ENCODE measurements at regions not wholly inside any gene's neighbourhood (a gene's known extent, or its start where the extent isn't known, plus 50 kb on each side); places are given as distances from the start of the nearest gene placed in this dataset.
"Not testable (repeated sequence)": the region's sequence is repeated elsewhere in the genome, so short reads cannot be mapped to it uniquely, and the experiment has no call there.

DNA sequence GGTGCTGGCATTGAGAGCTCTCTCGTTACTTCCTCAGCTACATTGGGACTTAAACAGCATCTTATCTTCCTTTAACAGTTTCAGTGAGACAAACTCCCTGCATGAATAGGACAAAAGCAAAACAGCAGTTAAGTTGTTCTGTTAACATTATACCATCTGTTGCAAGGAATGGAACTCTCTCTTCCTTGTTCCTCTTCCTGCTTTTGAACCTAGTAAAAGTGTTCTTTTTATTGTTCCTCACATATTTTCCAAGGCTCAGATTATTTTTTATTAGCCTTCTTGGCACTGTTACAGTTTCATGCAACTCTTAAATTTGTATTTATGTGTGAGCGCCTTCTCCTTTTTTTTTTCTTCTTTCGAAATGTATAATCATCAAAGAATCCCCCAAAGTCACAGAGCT is 202.6 kb upstream of the UFM1 start:
- no peak for DNase-seq

DNA sequence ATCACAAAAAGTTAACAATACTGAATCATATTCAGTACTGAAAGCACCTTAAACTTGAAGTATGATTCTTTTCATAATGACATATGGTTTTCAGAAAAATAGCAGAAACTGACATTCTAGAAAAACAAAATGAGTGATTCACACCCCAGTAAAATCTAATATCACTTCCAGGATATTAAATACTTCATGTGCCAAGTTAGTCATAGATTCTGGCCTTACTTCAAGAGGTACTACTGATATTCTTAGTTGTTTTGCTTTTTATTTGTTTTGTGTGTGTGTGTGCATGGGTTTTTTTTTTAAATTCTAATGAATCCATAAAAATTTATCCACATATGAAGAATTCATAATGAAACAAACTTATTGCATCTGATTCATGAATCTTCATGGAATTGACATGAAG is 207.9 kb upstream of the UFM1 start:
- no peak for DNase-seq

DNA sequence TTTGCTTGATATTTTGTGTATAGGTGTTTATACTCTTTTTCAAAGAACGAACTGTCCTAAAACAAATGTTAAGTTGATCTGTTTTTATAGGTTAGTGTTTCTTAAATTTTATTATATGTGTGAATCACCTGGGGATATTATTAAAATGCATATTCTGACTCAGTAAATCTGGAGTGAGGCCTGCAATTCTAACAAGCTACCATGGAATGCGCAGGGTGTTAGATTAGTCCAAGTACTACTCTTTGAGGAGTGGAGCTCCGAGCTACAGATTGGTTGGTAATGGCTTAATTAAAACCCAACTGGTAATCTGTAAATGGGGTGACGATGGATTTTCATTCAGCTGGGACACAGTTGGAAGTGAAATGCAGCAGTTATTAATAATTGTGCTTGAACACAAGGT is 214.1 kb upstream of the UFM1 start:
- no peak for DNase-seq

DNA sequence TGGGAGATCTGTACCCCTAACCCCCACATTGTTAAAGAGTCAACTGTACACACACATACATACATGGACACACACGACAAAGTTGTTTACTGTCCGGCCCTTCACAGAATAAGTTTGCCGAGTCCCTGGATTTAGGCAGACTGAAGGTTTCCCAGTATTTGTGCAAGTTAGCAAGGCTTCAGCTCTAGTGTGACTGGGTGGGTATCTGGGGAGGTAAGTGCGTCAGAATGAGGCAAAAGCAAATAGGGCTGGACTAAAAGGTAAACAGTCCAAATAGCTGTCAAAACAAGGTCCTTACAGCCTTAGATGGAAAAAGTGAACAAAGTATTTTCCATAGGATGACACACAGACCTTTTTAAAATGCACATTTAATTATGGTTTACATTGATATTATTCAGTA is 228.4 kb upstream of the UFM1 start:
- no peak for DNase-seq

DNA sequence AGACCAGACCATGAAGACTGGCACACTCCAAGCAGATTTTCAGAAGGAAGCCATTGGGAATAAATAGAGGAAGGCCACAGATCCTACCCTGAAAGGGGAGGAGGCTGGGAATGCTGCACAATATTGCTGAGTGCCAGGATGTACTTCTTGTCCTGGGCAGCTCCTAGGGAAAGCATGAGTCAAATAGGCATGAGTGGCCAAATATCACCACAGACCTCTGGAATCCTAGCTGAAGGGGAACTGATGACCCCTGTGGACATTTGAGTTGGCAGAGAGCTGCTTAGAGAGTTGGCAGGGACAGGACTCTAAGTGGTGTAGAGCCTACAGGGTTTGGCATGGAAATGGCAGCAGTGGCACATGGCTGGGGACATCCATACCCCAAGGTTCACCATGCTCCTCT is 234.3 kb upstream of the TRPC4 start:
- DNase-seq = no peak

DNA sequence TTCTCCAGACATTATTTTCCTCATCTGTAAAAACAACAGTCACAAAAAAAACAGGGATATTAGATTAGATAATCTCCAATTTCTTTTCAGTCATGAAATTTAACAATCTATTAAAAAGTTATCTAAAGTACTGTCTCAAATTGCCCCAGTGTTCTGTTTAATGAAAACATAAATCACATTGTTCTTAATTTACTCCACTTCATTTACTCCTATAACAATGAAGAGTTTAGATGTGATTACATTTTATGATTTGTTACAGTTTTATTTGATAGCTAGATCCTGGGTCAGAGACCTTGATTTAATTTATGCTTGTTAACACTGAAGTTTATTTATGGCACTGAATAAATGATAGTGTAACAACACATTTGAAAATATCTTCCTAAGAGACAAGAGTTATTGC is 230.2 kb upstream of the TRPC4 start:
- DNase-seq = no peak

DNA sequence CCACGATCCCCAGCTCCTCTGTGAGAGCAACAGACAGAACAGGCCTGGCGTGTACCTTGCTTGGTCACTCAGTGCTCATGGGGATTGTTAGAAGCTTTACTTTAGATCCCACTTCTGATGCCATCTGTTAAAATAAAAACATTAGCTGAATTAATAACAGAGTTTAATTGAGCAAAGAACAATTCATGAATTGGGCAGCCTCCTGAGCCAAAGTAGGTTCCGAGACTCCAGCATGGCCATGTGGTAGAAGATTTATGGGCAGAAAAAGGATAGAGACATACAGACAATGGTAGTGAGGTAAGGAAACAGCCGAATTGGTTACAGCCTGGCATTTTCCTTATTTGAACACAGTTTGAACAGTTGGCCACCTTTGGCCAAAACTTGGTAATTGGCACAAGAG is 223.9 kb upstream of the TRPC4 start:
- DNase-seq = no peak

DNA sequence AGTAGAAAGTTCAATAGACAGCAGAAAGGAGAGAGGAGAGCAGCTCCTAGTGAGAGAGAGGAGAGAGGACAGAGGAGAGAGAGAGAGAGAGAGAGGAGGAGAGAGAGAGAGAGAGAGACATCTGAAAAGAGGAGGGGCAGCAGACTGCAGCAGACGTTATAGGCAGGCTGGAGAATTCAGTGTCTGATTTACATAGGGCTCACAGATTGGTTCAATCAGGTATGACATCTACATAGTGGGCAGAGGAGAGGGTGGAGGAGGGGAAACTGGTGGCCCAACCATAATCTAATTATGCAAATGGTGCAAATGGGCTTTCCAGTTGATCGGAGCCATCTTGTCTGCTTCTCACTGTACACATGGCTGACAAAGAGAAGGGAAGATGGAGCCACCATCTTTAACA is 221.3 kb upstream of the TRPC4 start:
- no peak for DNase-seq

DNA sequence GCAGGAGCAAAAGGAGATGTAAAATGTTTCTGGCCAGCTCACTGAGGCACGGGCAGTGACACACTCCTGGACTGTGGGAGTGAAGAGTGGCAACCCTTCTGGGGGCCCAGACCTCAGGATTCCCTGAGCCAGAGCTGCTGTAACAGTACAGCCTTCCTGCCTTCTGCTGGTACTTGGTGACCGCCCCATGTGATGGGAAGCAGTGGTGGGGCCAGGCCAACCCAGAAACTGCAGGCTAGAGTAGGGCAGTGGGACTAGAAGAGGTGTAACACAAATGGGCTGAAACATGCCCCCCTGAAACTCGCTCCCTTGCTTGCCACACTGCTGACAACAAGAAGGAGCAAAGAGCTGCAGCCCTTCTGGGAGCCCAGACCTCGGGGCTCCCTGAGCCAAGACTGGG is 217.1 kb upstream of the TRPC4 start:
- DNase-seq = no peak

DNA sequence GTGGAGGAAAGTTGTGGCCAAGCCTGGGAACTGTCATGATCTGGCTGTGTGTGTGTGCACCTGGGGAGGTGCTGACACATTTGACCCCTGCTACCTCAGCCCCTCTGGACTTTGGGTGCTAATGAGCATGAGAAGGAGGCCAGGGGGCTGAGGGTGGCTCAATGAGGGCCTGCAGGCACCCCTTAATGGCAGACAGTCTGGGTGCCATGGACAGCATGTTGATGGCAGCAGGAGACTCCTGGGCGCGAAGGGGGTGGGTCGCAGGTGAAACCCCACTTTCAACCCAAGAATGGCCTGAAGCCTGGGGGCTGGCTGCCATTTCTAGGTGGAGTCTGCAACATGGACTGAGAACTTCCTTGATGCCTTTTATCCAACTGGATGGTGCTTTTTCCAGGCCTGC is 216.4 kb upstream of the TRPC4 start:
- no peak for DNase-seq

DNA sequence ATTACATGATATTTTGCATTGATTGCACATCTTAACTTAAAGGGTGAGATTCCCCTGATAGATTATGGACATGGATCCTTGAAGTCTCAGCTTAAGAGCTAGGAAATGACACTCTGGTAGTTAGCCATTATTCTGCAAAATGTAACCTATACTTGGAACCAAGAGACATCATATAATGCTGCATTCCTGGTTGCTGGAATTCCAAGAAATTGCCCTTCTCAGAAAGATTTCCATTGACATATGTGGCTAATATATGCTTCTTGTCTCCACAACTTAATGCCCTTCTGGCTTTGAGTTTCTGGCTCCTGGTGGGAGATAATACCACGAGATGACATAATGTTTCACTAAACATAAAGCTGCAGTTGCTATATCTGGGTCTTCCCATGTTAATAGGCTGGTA is 204.4 kb upstream of the TRPC4 start:
- DNase-seq = no peak

DNA sequence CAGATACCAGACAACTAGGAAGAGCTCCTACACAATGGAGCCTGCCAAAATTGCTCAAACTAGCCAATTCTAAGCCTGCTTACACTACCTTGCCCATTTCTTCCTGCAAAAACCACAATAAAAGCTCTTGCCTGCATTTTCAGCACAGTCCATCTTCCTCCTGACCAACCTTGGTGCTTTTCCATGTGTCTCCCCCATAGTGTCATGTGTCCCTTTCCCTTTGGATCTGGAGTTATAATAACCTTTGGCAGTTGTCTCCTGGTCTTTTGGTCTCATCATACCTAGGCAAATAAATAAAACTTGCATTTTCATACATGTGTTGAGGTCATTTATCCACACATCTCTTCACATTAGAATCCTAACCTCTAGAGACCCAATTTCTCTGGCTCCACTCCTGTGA is 203.1 kb upstream of the TRPC4 start:
- no peak for DNase-seq

DNA sequence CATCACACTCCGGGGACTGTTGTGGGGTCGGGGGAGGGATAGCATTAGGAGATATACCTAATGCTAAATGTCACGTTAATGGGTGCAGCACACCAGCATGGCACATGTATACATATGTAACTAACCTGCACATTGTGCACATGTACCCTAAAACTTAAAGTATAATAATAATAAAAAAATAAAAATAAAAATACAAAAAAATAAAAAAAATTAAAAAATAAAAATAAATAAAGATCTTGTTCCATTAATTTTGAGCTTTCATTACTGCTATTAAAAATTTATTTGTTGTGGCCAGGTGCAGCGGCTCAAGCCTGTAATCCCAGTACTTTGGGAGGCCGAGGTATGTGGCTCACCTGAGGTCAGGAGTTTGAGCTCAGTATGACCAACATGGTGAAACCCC is 201.8 kb upstream of the TRPC4 start:
- not testable (repeated sequence) for DNase-seq

DNA sequence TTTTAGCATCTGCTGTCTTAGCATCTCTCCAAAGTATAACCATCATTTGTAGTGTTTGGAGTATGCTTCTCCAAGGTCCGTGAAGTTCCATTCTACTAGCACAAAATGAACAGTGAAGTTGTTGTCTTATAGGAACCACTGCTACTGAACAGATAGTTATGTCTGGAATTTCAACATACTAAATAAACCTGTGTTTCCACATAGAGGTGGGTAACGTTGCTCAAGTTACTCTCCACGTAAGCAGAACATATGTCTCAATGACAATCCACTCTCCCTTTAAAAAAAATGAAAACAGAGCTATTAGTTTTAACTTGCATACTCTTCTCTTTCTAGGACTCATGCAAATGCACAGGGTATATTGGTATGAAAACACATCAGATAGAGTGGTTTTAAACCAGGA is 184.3 kb upstream of the TRPC4 start:
- DNase-seq = no peak

DNA sequence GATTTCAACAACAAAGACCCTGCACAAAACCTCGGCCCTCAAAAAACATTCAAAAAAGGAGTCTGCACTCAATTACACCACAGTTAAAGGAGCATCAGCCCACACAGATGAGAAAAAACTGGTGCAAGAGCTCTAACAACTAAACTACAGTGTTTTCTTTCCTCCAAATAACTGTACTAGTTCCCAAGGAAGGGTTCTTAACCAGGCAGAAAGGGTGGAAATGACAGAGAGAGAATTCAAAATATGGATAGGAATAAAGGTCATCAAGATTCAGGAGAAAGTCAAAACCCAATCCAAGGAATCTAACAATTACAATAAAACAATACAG is 176.4 kb upstream of the TRPC4 start:
- no peak for DNase-seq

DNA sequence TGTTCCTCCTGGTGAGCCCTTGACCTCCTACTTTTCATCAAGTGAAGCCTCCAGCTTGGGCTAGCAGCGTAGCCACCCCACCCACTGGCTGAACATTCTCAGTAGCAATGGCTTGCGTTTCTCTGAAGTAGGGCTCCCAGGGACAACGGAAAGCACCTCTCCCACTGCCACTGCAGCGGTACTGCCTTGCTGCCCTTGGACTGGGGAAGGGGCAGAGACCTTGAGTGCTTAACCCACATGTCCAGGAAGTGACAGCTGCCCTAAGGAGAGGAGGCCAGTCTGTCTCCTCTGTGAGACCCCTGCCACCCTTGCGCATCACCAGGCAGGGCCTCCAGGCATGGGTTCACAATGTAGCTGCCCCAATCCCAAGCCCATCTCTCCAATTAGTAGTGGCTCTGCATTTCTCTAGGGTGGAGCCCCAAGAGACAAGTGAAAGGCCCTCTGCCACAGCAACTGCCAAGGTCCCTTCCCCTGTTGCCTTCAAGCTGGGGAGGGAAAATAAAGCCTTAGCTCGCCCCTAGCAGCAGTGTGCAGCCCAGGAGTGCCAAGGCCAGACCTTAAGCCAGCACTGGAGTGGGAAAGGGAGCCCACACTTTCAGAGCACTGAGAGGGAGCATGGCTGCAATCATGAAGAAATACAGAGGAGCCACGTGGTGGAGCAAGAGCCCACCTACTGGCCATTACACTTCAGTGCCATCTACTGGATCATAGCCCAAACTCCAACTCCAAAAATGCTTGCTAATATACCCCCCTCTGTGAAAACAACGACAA is 175.9 kb upstream of the TRPC4 start:
- DNase-seq = peak; percentile 1

DNA sequence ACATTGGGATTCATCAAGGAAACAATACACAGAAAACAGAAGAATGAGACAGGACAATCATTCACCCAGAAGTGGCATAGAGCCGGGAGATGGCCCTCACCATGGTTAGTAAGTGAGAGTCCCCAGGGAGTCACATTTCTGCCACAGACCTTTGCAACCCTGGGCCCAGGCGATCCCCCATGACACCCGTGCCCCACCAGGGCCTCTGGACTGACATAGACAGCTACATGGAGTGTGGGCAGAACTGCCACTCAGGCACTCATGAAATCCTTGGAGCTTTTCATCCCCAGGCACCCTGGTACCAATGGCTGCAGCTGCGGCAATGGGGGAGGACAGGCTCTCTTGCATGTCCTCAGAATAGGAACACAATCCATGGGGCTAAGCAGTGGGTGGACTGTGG is 174.5 kb upstream of the TRPC4 start:
- DNase-seq = no peak

DNA sequence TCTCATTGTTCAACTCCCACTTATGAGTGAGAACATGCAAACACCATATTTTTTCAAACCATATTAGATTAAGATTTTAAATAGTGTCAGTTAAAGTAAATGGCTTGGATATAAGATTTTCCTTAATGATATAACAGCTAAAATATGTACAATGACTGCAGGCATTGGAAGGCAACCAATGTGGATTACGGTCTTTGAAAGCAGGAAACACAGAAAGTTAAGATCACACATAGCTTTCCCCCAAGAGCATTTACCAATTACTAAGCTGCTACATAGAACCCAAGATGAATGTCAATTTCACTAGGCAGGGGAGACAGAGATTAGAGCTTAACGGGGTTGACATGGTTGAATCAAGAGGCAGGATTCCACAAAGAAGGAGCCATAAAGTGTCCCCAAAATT is 173.2 kb upstream of the TRPC4 start:
- no peak for DNase-seq

DNA sequence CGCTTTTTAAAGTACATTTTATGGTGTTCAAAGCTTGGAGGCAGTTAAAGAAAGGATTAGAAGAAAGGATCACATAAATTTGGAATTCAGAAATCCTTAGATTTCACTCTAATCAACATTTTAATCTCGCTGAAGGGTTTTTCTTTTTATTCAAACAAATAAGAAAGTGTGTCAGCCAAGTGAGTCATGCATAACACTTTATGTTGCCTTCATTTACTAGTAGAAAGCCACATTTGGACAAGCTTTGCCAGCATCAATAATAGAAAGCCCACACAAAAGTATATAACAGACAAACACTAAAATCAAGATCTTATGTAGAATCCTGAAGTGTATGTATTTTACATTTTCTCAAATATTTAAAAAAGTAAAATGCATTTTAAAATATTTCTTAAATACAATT is 154.9 kb upstream of the TRPC4 start:
- no peak for DNase-seq

DNA sequence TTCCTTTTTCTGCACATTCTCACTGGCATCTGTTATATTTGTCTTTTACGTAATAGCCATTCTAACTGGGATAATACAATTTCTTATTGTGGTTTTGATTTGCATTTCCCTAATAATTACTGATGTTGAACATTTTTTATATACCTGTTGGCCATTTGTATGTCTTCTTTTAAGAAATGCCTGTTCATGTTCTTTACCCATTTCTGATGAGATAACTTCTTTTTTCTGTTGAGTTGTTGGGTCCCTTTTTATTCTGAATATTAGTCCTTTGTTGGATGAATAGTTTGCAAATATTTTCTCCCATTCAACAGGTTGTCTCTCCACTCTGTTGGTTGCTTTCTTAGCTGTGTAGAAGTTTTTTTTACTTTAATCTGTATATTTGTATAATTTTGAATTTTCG is 147.7 kb upstream of the TRPC4 start:
- DNase-seq = no peak

DNA sequence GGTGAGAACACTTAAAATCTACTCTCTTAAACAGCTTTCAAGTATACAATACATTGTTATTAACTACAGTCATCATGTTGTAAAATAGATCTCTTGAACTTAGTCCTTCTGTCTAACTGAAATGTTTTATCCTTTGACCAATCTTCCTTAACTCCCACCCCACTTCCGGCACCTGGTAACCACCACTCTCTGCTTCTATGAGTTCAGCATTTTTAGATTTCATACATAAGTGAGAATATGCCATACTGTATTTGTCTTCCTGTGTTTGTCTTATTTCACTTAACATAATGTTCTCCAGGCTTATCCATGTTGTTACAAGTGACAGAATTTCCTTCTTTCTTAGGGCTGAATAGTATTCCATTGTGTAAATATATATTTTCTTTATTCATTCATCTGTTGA is 144.1 kb upstream of the TRPC4 start:
- DNase-seq = no peak

DNA sequence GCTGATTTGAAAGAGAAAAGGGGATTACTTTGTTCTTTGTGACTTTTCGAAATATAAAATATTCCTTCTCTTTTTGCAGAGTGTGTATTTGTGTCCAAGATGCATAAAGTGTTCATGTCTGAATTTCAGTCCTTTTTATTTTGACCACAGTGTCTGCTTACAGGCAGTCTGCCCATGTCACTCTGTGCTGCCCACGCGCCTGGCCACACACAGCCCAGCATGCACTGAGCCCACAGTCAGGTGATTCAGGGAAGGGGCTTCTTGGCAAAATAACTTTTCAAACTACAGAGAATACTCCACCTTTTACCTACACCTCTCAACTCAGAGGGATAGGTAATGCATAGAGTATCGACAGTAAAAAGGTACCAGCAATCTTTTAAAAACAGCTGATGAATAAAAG is 142.5 kb upstream of the TRPC4 start:
- no peak for DNase-seq

DNA sequence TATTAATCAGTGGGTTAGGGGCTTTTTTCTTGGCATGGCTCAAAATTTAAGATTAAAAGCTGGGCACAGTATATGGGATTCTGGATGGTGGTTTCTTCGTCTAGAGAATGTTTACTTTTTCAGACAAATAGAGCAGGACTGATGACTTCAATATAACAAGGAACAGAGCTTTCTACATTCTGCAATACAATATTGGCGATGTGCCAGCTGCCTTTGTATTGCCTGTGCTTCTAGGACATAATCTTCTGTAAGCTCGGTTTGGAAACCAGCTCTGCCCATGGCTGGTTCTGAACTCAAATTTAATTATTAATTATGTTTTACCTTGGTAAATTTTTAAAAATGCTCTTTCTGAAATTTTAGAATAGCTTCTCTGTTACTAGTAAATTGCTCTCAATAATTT is 139.1 kb upstream of the TRPC4 start:
- DNase-seq = no peak

DNA sequence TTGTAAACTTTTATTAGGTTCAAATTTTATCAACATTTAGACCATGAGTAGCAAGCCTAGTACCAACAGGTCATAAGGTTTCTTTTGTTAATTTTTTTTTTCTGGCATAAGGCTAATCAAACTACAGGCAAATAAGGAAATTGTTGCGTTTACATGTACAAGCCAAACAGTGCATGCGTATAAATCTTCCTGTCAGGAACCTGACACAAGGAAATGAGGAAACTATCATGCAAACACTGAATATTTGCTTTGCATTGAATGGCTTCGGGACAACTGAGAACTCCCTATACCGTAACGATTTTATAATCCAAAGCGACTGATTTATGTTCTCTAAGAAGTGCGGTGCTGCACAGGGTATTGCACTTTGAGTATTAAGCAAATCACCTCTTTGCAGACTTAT is 133.0 kb upstream of the TRPC4 start:
- DNase-seq = no peak

DNA sequence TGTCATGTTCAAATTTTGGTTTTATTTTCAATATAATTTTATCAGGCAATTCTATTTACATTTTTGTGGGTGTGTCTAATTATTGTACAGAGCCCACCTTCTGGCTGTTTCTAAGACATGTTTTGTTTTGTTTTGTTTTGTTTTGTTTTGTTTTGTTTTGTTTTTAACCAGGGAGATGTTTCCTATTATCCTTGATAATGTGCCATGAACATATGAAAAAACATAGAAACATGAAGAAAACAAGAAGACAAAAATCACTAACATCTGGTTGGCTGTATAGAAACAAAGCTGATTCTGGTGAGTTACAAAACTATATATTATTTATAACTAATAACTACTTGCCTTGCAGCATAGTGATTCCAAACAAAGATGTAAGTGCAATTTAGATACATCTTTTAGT is 128.1 kb upstream of the TRPC4 start:
- no peak for DNase-seq

DNA sequence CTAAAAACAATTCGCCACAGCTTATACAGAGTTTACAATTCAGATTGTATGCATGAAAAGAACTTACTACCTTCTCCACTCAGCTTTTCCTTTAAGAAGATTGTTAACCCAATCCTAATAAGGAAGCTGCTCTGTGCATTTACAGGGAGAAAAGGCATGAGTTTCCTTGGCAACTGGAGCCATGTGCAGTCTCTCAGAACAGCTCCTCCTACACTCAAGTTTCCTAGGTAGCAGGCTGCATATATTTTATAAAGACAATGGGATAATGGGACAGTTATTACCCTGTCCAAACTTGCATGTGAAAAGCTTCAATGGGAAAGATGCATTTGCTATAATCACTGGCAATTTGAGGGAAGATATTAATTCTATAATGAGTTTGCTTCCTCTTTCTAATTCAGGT is 125.5 kb upstream of the TRPC4 start:
- no peak for DNase-seq
